ENCODE measurements at regions not wholly inside any gene's neighbourhood (a gene's known extent, or its start where the extent isn't known, plus 50 kb on each side); places are given as distances from the start of the nearest gene placed in this dataset.

GRCh38 chr4:169840554-169840953, 82.8 kb upstream of the HPF1 start:
- TF ChIP-seq CTCF (IDR thresholded peaks at IDR 0.05) (no peak), POLR2A (IDR thresholded peaks at IDR 0.05) (no peak)
